Suppressor macrophage treated with lipopolysaccharide for 1 hour (primary cell): ENCODE measurements at regions not wholly inside any gene's neighbourhood (a gene's known extent, or its start where the extent isn't known, plus 50 kb on each side); places are given as distances from the start of the nearest gene placed in this dataset.
"Not testable (repeated sequence)": the region's sequence is repeated elsewhere in the genome, so short reads cannot be mapped to it uniquely, and the experiment has no call there.

Source experiments
- DNase-seq, 3 donors: peaks; one replicate each; pipeline ENCODE4 v3.0.0-alpha.2; 2020 to 2022

- DNase-seq = no peak
Observed at GRCh38 chr3:194250098-194251002, 100.8 kb downstream of the CPN2 start.

GRCh38 chr3:194251007-194251406 lies 100.1 kb downstream of the CPN2 start:
- no peak for DNase-seq

GRCh38 chr3:194251461-194251860 lies 99.7 kb downstream of the CPN2 start:
- no peak for DNase-seq

GRCh38 chr3:194251891-194252560 lies 99.1 kb downstream of the CPN2 start:
- no peak for DNase-seq

- no peak for DNase-seq
Observed at GRCh38 chr3:194253270-194253669, 97.9 kb downstream of the CPN2 start.

- DNase-seq = no peak
Observed at GRCh38 chr3:194254040-194254439, 97.1 kb downstream of the CPN2 start.

- peak; percentile 89 to 92 (median 90) for DNase-seq
Observed at GRCh38 chr3:194255252-194256039, 95.7 kb downstream of the CPN2 start.

GRCh38 chr3:194256040-194256945 lies 94.8 kb downstream of the CPN2 start:
- DNase-seq = no peak

GRCh38 chr3:194257151-194257621 lies 93.9 kb downstream of the CPN2 start:
- no peak for DNase-seq

- DNase-seq = no peak
Observed at GRCh38 chr3:194257916-194258668, 93.0 kb downstream of the CPN2 start.

GRCh38 chr3:194259982-194260766 lies 91.0 kb downstream of the CPN2 start:
- peak; percentile 67 to 86 (median 68) for DNase-seq

- DNase-seq = peak in 1 of 3 donors; percentile 25
Observed at GRCh38 chr3:194261581-194262063, 89.5 kb downstream of the CPN2 start.

- no peak for DNase-seq
Observed at GRCh38 chr3:194262176-194262924, 88.8 kb downstream of the CPN2 start.

GRCh38 chr3:194262925-194263305 lies 88.2 kb downstream of the CPN2 start:
- DNase-seq = no peak

- DNase-seq = not testable (repeated sequence)
Observed at GRCh38 chr3:194264631-194265504, 86.3 kb downstream of the CPN2 start.

- peak in 2 of 3 donors; percentile 31 to 44 for DNase-seq
Observed at GRCh38 chr3:194265505-194265892, 85.6 kb downstream of the CPN2 start.

- no peak for DNase-seq
Observed at GRCh38 chr3:194265996-194266964, 84.8 kb downstream of the CPN2 start.
